HL-60 (cell line): ENCODE measurements at regions not wholly inside any gene's neighbourhood (a gene's known extent, or its start where the extent isn't known, plus 50 kb on each side); places are given as distances from the start of the nearest gene placed in this dataset.
A peak's percentile ranks its signal among the peaks of the same experiment; 100 is the strongest.

Experiments used
- DNase-seq, 2 experiments: peaks; one replicate each; pipeline ENCODE4 v3.0.0-alpha.2; 2010 to 2020; ENCODE audit warnings: low read depth in 1 of 2, low spot score in 1 of 2
- H3K27ac ChIP-seq: fragments of 250-450 bp; sonication (Bioruptor Pico); replicated peaks from 2 replicates; pipeline ENCODE4 v1.5.1; 2020; ENCODE audit warnings: mild to moderate bottlenecking, moderate library complexity
- H3K27me3 ChIP-seq: fragments of 250-450 bp; sonication (Bioruptor Pico); 2 replicates; pipeline ENCODE4 v1.5.1; 2021; ENCODE audit warnings: mild to moderate bottlenecking, moderate library complexity; ENCODE audit not compliant: insufficient read depth, poor library complexity, severe bottlenecking
- H3K4me3 ChIP-seq: replicated peaks from 2 replicates; pipeline ENCODE4 v1.5.1; 2011; ENCODE audit warnings: mild to moderate bottlenecking, control low read depth, low read length; ENCODE audit not compliant: insufficient read depth
- GABPA ChIP-seq: IDR thresholded peaks from 2 replicates; pipeline ENCODE4 v1.6.1; 2012; ENCODE audit warnings: low read depth
- POLR2AphosphoS5 ChIP-seq: IDR thresholded peaks from 2 replicates; pipeline ENCODE4 v1.6.1; 2012; ENCODE audit warnings: low read depth
- REST ChIP-seq: IDR thresholded peaks from 2 replicates; pipeline ENCODE4 v1.6.1; 2012; ENCODE audit warnings: low read depth; ENCODE audit not compliant: insufficient replicate concordance
- SPI1 ChIP-seq: IDR thresholded peaks from 2 replicates; pipeline ENCODE4 v1.6.1; 2012; ENCODE audit warnings: low read depth, mild to moderate bottlenecking, borderline replicate concordance
- TF ChIP-seq, protein P1 (sequence below): IDR thresholded peaks from one replicate; pipeline ENCODE4 v1.5.1; 2011; ENCODE audit warnings: low read length, control low read depth, inconsistent platforms; ENCODE audit not compliant: insufficient read depth

DNA sequence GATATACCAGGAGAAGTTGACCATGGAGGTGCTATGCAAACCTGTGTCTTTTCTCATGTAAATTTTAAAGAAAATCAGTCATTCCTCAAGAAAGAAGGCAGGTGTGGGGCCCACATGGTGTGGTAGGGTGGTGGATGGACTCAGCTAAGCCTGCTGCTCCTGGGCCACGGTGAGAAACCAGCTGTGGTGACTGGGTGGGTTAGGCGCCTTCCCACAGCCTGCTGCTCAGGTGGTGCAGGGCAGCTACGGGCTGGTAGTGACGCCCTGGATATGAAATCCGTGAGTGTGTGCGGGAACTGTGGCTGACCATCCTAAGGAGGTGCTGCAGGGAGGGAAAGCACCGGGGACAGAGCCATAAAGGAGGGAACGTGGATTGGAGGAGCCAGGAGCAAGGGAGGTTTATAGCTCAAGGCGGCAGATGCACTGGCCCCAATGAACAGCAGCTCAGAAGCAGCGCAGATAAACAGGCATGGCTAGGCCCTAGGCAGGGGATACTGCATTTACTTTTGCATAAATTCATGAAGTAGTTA, 408.8 kb downstream of the FUT8 start:
- Histone ChIP-seq H3K27me3 (no peaks in the 10 kb centered on the region), H3K27ac (no peak overlapping the region), H3K4me3 (no peak overlapping the region)
- no peak for DNase-seq
- no peak for TF ChIP-seq GABPA
- TF ChIP-seq, protein P1, sequence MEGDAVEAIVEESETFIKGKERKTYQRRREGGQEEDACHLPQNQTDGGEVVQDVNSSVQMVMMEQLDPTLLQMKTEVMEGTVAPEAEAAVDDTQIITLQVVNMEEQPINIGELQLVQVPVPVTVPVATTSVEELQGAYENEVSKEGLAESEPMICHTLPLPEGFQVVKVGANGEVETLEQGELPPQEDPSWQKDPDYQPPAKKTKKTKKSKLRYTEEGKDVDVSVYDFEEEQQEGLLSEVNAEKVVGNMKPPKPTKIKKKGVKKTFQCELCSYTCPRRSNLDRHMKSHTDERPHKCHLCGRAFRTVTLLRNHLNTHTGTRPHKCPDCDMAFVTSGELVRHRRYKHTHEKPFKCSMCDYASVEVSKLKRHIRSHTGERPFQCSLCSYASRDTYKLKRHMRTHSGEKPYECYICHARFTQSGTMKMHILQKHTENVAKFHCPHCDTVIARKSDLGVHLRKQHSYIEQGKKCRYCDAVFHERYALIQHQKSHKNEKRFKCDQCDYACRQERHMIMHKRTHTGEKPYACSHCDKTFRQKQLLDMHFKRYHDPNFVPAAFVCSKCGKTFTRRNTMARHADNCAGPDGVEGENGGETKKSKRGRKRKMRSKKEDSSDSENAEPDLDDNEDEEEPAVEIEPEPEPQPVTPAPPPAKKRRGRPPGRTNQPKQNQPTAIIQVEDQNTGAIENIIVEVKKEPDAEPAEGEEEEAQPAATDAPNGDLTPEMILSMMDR = no peak
- no peak for TF ChIP-seq SPI1
- no peak for TF ChIP-seq REST
- no peak for TF ChIP-seq POLR2AphosphoS5

- H3K27ac ChIP-seq = no peak overlapping the region
- H3K4me3 ChIP-seq = no peak overlapping the region
- H3K27me3 ChIP-seq = no peaks in the 10 kb centered on the region
- no peak for TF ChIP-seq POLR2AphosphoS5
- TF ChIP-seq, protein P1 = peak; percentile 44
- peak; percentile 30 to 31 for DNase-seq
Observed at GRCh38 chr14:65824285-65824977, 411.9 kb downstream of the FUT8 start.

DNA sequence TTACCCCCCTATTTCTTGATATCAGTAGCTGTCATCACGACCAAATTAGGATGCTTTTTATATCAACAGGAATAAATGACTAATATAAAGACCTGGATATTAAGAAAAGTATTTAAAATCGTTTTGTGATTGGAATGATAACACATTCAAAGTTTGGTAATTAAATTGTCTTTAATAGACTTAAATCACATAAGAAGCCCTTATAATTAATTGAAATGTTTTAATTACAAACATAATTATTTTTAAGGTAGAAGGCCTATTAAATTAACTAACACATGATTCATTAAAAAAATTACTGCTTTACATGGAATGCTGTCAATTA, 412.4 kb downstream of the FUT8 start:
- TF ChIP-seq REST = no peak
- no peak for TF ChIP-seq GABPA
- TF ChIP-seq SPI1 = no peak
- TF ChIP-seq, protein P1 = no peak
- no peak for TF ChIP-seq POLR2AphosphoS5
- DNase-seq = no peak
- Histone ChIP-seq H3K27ac (no peak overlapping the region), H3K4me3 (no peak overlapping the region), H3K27me3 (no peaks in the 10 kb centered on the region)

- DNase-seq = no peak
- no peak overlapping the region for H3K4me3 ChIP-seq
- H3K27me3 ChIP-seq = no peaks in the 10 kb centered on the region
- H3K27ac ChIP-seq = no peak overlapping the region
- TF ChIP-seq REST = no peak
- TF ChIP-seq, protein P1 = no peak
- no peak for TF ChIP-seq SPI1
- no peak for TF ChIP-seq GABPA
- no peak for TF ChIP-seq POLR2AphosphoS5
Observed at GRCh38 chr14:65826946-65827345, 414.4 kb downstream of the FUT8 start.
